ENCODE measurements at regions not wholly inside any gene's neighbourhood (a gene's known extent, or its start where the extent isn't known, plus 50 kb on each side); places are given as distances from the start of the nearest gene placed in this dataset.

GRCh38 chr20:19022118-19022575, 190.3 kb upstream of the SLC24A3 start:
- no peak for DNase-seq (ENCODE audit: low read depth)
- TF ChIP-seq, protein P1, sequence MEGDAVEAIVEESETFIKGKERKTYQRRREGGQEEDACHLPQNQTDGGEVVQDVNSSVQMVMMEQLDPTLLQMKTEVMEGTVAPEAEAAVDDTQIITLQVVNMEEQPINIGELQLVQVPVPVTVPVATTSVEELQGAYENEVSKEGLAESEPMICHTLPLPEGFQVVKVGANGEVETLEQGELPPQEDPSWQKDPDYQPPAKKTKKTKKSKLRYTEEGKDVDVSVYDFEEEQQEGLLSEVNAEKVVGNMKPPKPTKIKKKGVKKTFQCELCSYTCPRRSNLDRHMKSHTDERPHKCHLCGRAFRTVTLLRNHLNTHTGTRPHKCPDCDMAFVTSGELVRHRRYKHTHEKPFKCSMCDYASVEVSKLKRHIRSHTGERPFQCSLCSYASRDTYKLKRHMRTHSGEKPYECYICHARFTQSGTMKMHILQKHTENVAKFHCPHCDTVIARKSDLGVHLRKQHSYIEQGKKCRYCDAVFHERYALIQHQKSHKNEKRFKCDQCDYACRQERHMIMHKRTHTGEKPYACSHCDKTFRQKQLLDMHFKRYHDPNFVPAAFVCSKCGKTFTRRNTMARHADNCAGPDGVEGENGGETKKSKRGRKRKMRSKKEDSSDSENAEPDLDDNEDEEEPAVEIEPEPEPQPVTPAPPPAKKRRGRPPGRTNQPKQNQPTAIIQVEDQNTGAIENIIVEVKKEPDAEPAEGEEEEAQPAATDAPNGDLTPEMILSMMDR (conservative IDR thresholded peaks at IDR 0.05; ENCODE audit: low read depth, low read length) = no peak
- no peak overlapping the region for H3K4me3 ChIP-seq (ENCODE audit: low read depth, low read length)

GRCh38 chr20:19022791-19023448, 189.5 kb upstream of the SLC24A3 start:
- DNase-seq (ENCODE audit: low read depth) = no peak
- H3K4me3 ChIP-seq (ENCODE audit: low read depth, low read length) = no peak overlapping the region
- TF ChIP-seq, protein P1 (conservative IDR thresholded peaks at IDR 0.05; ENCODE audit: low read depth, low read length) = no peak

DNA sequence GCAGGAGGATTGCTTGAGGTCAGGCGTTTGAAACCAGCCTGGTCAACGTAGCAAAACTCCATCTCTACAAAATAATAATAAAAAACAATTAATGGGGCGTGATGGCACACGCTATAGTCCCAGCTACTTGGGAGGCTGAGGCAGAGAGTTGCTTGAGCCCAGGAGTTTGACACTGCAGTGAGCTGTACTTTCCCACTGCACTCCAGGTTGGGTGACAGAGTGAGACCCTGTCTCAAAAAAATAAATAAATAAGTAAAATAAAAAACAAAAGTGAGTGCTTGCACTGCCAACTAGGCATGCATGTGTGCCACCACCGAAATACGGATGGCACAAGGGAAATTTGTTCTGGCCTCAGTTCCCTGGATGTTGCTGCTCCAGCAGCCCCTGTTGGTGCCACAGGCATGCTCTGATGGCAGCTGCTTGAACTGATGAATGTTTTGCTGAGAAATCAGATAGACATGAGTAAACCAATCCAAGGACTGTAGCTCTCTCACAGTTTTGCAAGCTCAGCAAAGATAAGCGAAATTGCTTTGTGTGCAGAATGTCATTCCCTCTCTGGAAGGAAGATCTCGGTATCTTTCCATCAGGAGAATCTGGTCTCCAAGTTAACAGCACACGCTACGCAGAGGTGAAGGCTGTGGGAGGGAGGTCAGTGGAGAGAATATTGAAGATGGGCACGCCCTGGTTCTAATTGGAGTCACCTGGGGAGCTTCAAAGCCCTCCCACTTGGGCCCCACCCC, 188.0 kb upstream of the SLC24A3 start:
- DNase-seq (ENCODE audit: low read depth) = no peak
- no peak overlapping the region for H3K4me3 ChIP-seq (ENCODE audit: low read depth, low read length)

GRCh38 chr20:19025430-19026120, 186.9 kb upstream of the SLC24A3 start:
- H3K4me3 ChIP-seq (ENCODE audit: low read depth, low read length) = no peak overlapping the region
- DNase-seq (ENCODE audit: low read depth) = no peak
- TF ChIP-seq, protein P1 (conservative IDR thresholded peaks at IDR 0.05; ENCODE audit: low read depth, low read length) = no peak

More for the DNA sequence above, 188.0 kb upstream of the SLC24A3 start:
- TF ChIP-seq, protein P1 (conservative IDR thresholded peaks at IDR 0.05; ENCODE audit: low read depth, low read length) = no peak

- no peak overlapping the region for H3K4me3 ChIP-seq (ENCODE audit: low read depth, low read length)
- TF ChIP-seq, protein P1 (conservative IDR thresholded peaks at IDR 0.05; ENCODE audit: low read depth, low read length) = no peak
- DNase-seq (ENCODE audit: low read depth) = no peak
These were observed 186.1 kb upstream of the SLC24A3 start for GRCh38 chr20:19026121-19026878.

DNA sequence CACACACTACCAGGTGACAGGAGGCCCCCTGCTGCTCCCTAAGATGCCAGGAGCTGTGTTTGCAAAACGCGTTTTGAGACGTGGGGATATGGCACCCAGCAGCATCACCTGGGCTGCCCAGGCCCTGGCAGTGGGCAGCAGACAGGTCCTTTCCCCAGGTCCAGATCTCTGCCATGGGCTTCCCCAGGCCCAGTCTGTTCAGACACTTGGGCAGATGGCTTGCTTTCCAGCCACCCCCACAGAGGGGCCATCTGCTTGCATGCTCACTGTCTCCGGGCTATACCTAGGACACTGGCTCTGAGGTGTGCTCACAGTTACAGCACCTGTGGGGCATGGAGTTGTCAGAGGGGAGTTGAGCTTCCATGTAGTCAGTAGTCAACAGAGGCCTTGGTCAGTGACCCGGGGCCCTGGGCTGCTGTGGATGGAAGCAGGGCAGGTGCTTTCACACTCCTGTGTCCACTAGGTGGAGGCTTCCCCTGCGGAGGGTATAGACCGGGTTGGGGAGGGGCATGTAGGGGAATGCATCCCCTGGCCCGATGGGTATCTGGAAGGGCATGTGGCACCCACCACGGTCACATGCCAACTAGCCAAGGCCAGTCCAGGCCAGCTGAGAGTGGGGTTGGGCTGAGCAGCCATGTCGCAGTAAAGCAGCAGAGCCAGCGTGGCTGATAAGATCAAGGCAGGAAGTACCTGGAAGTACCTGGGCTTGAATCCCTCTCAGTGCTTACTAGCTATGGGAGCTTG, 185.4 kb upstream of the SLC24A3 start:
- no peak overlapping the region for H3K4me3 ChIP-seq (ENCODE audit: low read depth, low read length)
- TF ChIP-seq, protein P1 (conservative IDR thresholded peaks at IDR 0.05; ENCODE audit: low read depth, low read length) = no peak
- DNase-seq (ENCODE audit: low read depth) = no peak

Data from choroid plexus epithelial cell (primary cell).